HepG2 (cell line): ENCODE measurements at regions not wholly inside any gene's neighbourhood (a gene's known extent, or its start where the extent isn't known, plus 50 kb on each side); places are given as distances from the start of the nearest gene placed in this dataset.

ENCODE experiments used
- ATAC-seq: fragments of 200-7000 bp; cut with Tn5 transposase; 3 replicates; pipeline ENCODE4 v1.9.1; 2020; ENCODE audit warnings: mild to moderate bottlenecking, moderate library complexity
- BruUV-seq: library from RNA; stranded (reverse); fragments of 400-500 nt; replicated peaks from 2 replicates; lab custom pipeline; 2021; lab: Mats Ljungman, UMichigan
- CTCF ChIA-PET: fragments of 300-600 bp; formaldehyde crosslinking; extraction: SDS; loops from one replicate; lab custom pipeline; 2021; ENCODE audit warnings: low total read pairs, inconsistent platforms, low intra/inter-chr PET ratio; lab: Yijun Ruan, JAX
- POLR2A ChIA-PET: fragments of 350-600 bp; sonication (Branson Sonifier 250); formaldehyde crosslinking; loops from one replicate; lab custom pipeline; 2020; ENCODE audit warnings: antibody characterized with exemption, inconsistent platforms; lab: Yijun Ruan, JAX
- DNase-seq: peaks from one replicate; pipeline ENCODE4 v3.0.0-alpha.2; 2015; ENCODE audit warnings: low spot score
- FAIRE-seq: peaks from 3 replicates; lab custom pipeline; 2011; peaks lifted over from hg19 to GRCh38; lab: Jason Lieb, UNC
- H2AFZ ChIP-seq: one replicate; pipeline ENCODE4 v1.6.1; 2011; ENCODE audit warnings: low read length, inconsistent platforms
- H3K27ac ChIP-seq: fragments of 300-600 bp; 3 replicates; pipeline ENCODE4 v1.8.0; 2011; ENCODE audit warnings: mixed run types, mild to moderate bottlenecking, mixed read lengths, low read length, inconsistent platforms; ENCODE audit not compliant: insufficient read depth; ENCODE audit errors: extremely low read length
- H3K27me3 ChIP-seq, 2 experiments: fragments of 200-600 bp in 1 of 2; 2 replicates in 1 of 2; 3 replicates in 1 of 2; pipeline versions ENCODE4 v1.6.0 to v1.8.0; 2011; ENCODE audit warnings: low read length in 2 of 2, mild to moderate bottlenecking in 2 of 2, moderate library complexity in 2 of 2, inconsistent platforms in 1 of 2; ENCODE audit not compliant: insufficient read depth in 2 of 2, control insufficient read depth in 1 of 2
- H3K36me3 ChIP-seq, 2 experiments: fragments of 200-600 bp in 1 of 2; replicated peaks in 1 of 2; 2 replicates in 1 of 2; 3 replicates in 1 of 2; pipeline versions ENCODE4 v1.5.1 to v1.8.0; 2011; ENCODE audit warnings: low read length in 2 of 2, inconsistent platforms in 1 of 2; ENCODE audit not compliant: insufficient read depth in 2 of 2, control insufficient read depth in 1 of 2
- H3K4me1 ChIP-seq: 2 replicates; pipeline ENCODE4 v1.5.1; 2012; ENCODE audit warnings: low read length, inconsistent platforms; ENCODE audit not compliant: insufficient read depth
- H3K4me2 ChIP-seq: 2 replicates; pipeline ENCODE4 v1.6.0; 2011; ENCODE audit warnings: low read depth, low read length, inconsistent platforms
- H3K4me3 ChIP-seq, 3 experiments: fragments of 200-600 bp in 1 of 3; sonication (generic), shearing (Covaris generic) in 1 of 3; replicated peaks in 1 of 3; 2 replicates each; pipeline ENCODE4 v1.5.1; 2011 to 2016; ENCODE audit warnings: low read length in 3 of 3, inconsistent platforms in 2 of 3, low read depth in 2 of 3, mild to moderate bottlenecking in 2 of 3, control low read depth in 1 of 3, mixed read lengths in 1 of 3; ENCODE audit not compliant: insufficient read depth in 1 of 3
- H3K79me2 ChIP-seq: one replicate; pipeline ENCODE4 v1.6.1; 2011; ENCODE audit warnings: low read length, inconsistent platforms; ENCODE audit not compliant: insufficient read depth
- H3K9ac ChIP-seq: 2 replicates; pipeline ENCODE4 v1.6.0; 2011; ENCODE audit warnings: mild to moderate bottlenecking, low read depth, low read length, inconsistent platforms; ENCODE audit not compliant: insufficient read depth
- H3K9me3 ChIP-seq: 2 replicates; pipeline ENCODE4 v1.5.1; 2012; ENCODE audit warnings: mild to moderate bottlenecking, low read length
- H4K20me1 ChIP-seq: 2 replicates; pipeline ENCODE4 v1.6.0; 2011; ENCODE audit warnings: inconsistent platforms, mild to moderate bottlenecking, low read length, moderate library complexity; ENCODE audit not compliant: insufficient read depth
- ATF7-NPFF ChIP-seq: sonication (generic); formaldehyde crosslinking; IDR thresholded peaks from 2 replicates; pipeline ENCODE4 v1.8.1; 2023; ENCODE audit warnings: mild to moderate bottlenecking, low read depth, missing genetic modification reagents, moderate library complexity
- CBFB ChIP-seq: sonication (generic); formaldehyde crosslinking; IDR thresholded peaks from 2 replicates; pipeline ENCODE4 v1.4.0; 2020; ENCODE audit warnings: missing genetic modification reagents
- DMAP1 ChIP-seq: IDR thresholded peaks from 2 replicates; pipeline ENCODE4 v1.6.1; 2016
- HINFP ChIP-seq: sonication (generic); formaldehyde crosslinking; IDR thresholded peaks from 2 replicates; pipeline ENCODE4 v1.4.0; 2020; ENCODE audit warnings: low read depth, mild to moderate bottlenecking, missing genetic modification reagents
- MIER2 ChIP-seq: IDR thresholded peaks from 2 replicates; pipeline ENCODE4 v1.6.1; 2016; ENCODE audit warnings: missing biosample characterization, missing genetic modification reagents
- NCOA2 ChIP-seq: sonication (generic); formaldehyde crosslinking; IDR thresholded peaks from 2 replicates; pipeline ENCODE4 v1.8.0; 2022; ENCODE audit warnings: inconsistent platforms
- REST ChIP-seq, 2 experiments: IDR thresholded peaks; 2 replicates each; pipeline ENCODE4 v1.6.1; 2011 to 2012; ENCODE audit warnings: low read length in 2 of 2, borderline replicate concordance in 1 of 2, low read depth in 1 of 2, mild to moderate bottlenecking in 1 of 2, moderate library complexity in 1 of 2
- TCF12 ChIP-seq, 2 experiments: fragments of 450-650 bp in 1 of 2; sonication (generic) in 1 of 2; formaldehyde crosslinking in 1 of 2; IDR thresholded peaks; 2 replicates each; pipeline versions ENCODE4 v1.6.1 to v1.8.0; 2017 to 2022; ENCODE audit warnings: antibody characterized with exemption in 1 of 2, mild to moderate bottlenecking in 1 of 2, missing genetic modification reagents in 1 of 2, moderate library complexity in 1 of 2
- ZIK1 ChIP-seq: sonication (generic); formaldehyde crosslinking; IDR thresholded peaks from 2 replicates; pipeline ENCODE4 v1.5.0; 2020; ENCODE audit warnings: mild to moderate bottlenecking, low read depth, missing genetic modification reagents, borderline replicate concordance
- ZMYM4 ChIP-seq: sonication (generic); formaldehyde crosslinking; IDR thresholded peaks from 2 replicates; pipeline ENCODE4 v1.8.1; 2023; ENCODE audit warnings: mild to moderate bottlenecking, missing genetic modification reagents
- ZNF569 ChIP-seq: sonication (generic); formaldehyde crosslinking; IDR thresholded peaks from 2 replicates; pipeline ENCODE4 v1.5.0; 2020; ENCODE audit warnings: mild to moderate bottlenecking, missing genetic modification reagents, moderate library complexity, borderline replicate concordance
- ZNF589 ChIP-seq: sonication (generic); formaldehyde crosslinking; conservative IDR thresholded peaks from 2 replicates; pipeline ENCODE4 v1.8.0; 2022; ENCODE audit warnings: mild to moderate bottlenecking, moderate library complexity, missing genetic modification reagents
- ZNF672 ChIP-seq: sonication (generic); formaldehyde crosslinking; IDR thresholded peaks from 2 replicates; pipeline ENCODE4 v1.8.1; 2022; ENCODE audit warnings: missing genetic modification reagents
- WGBS: methylation state at CpG from one replicate; pipeline ENCODE4 v1.1.6; 2017; ENCODE audit warnings: low lambda C conversion rate; 5-methylcytosine and 5-hydroxymethylcytosine counted together
- in situ Hi-C: cut with HindIII; loops from 2 replicates; pipeline ENCODE4 v1.10.0; 2017; ENCODE audit warnings: low pct_unique_long_range_greater_than_20kb; ENCODE audit not compliant: extremely low pct_ligation_motif_present
- intact Hi-C: fragments of 100-400 bp; cut with micrococcal nuclease; formaldehyde crosslinking; loops from one replicate; pipeline ENCODE4 v1.10.0; 2022; ENCODE audit not compliant: unreplicated experiment

DNA sequence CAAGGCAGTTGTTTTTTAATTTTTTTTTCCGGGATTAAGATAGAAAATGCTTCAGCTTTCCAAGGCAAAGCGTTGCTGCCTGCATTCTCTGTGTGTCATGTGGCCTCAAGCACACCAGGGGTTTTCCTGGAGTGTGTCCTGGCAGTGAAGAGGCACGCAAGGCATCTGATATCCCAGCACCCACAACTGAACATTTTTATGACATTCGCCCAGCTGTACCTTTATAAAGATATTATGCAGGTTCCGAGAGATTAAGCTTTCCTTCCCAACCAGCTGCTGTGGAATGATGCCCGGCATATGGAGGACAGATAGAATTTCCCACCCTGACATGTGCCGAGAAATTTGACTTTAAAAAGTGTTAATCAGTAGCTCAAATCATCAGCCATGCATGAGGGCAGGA is 205.6 kb downstream of the GADD45G start:
- FAIRE-seq = no peak
- Histone ChIP-seq H3K9me3 (no peaks in the 10 kb centered on the region), H3K79me2 (no peaks in the 10 kb centered on the region), H3K36me3 (no peaks in the 10 kb centered on the region), H3K4me2 (no peak overlapping the region), H4K20me1 (0 out of 2 replicates have a peak, but pooled peaks cover 3% of the 10 kb centered on the region), H3K4me3 (no peak overlapping the region), H3K27ac (no peak overlapping the region), H2AFZ (no peak overlapping the region), H3K27me3 (peaks cover 0 to 5% of the 10 kb centered on the region in 2 experiments; a peak in 1 of 5 replicates), H3K4me1 (no peaks in the 10 kb centered on the region), H3K9ac (no peak overlapping the region)
- CTCF ChIA-PET = no interaction called here
- no peak for DNase-seq
- no TSS peak for BruUV-seq
- in situ Hi-C loops = no loop called here
- 15% methylated on average over 7 of the region's 7 CpGs for WGBS
- intact Hi-C loops = no loop called here
- ATAC-seq = no peak
- POLR2A ChIA-PET = no interaction called here
- TF ChIP-seq ZNF672 (no peak), HINFP (CRISPR knock-in tag) (no peak), MIER2 (CRISPR knock-in tag) (no peak), NCOA2 (CRISPR knock-in tag) (no peak), DMAP1 (CRISPR knock-in tag) (no peak), ZNF589 (CRISPR knock-in tag) (no peak), ATF7-NPFF (CRISPR knock-in tag) (no peak), REST (IDR thresholded peaks at IDR 0.05; ENCODE audit: borderline replicate concordance in 1 of 2, low read depth in 1 of 2, low read length in 2 of 2) (no peak), CBFB (no peak), TCF12 (IDR thresholded peaks at IDR 0.05) (no peak), TCF12 (CRISPR knock-in tag; IDR thresholded peaks at IDR 0.05) (no peak), ZMYM4 (CRISPR knock-in tag) (no peak), ZIK1 (CRISPR knock-in tag) (no peak), ZNF569 (CRISPR knock-in tag) (no peak)
